ENCODE measurements at regions not wholly inside any gene's neighbourhood (a gene's known extent, or its start where the extent isn't known, plus 50 kb on each side); places are given as distances from the start of the nearest gene placed in this dataset.

DNA sequence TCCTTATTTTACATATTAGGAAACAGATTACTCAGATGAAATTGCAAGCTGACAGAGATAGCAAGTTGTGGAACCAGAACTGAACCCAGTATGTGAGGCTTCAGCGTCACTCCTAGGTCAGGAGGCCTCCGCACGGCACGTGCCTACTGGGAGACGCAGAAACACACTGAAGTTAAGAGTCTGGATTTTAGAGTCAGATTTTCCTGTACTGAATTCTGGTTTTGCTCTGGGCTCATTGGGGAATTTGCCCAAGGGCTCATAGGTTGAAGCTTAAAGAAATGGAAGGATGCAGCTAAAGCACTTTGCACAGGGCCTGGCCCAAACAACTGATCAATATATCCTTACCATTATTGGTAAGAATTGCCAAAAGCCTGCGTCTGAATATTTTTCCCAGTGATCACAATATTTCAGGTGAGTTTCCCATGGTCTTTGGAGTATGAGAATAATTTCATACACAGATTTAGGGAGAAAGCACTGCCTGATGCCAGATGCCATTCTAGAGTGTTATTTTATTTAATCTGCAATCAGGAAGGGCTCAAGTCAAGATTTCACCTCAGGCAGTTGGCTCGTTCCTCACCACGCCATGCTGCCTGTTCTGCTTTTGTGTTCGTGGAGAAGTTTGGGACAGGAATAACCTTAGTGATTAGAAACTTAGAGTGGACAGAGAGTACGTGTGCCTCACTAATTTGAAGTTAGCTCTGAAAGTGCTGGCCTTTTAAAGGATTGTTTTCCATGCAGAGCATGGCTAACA lies 331.9 kb downstream of the MYCN start:
- no peak for DNase-seq (ENCODE audit: low read depth)
- no peak overlapping the region for H3K4me3 ChIP-seq (ENCODE audit: low read depth, low read length)
- TF ChIP-seq, protein P1, sequence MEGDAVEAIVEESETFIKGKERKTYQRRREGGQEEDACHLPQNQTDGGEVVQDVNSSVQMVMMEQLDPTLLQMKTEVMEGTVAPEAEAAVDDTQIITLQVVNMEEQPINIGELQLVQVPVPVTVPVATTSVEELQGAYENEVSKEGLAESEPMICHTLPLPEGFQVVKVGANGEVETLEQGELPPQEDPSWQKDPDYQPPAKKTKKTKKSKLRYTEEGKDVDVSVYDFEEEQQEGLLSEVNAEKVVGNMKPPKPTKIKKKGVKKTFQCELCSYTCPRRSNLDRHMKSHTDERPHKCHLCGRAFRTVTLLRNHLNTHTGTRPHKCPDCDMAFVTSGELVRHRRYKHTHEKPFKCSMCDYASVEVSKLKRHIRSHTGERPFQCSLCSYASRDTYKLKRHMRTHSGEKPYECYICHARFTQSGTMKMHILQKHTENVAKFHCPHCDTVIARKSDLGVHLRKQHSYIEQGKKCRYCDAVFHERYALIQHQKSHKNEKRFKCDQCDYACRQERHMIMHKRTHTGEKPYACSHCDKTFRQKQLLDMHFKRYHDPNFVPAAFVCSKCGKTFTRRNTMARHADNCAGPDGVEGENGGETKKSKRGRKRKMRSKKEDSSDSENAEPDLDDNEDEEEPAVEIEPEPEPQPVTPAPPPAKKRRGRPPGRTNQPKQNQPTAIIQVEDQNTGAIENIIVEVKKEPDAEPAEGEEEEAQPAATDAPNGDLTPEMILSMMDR (IDR thresholded peaks at IDR 0.05; ENCODE audit: insufficient read depth, low read depth, low read length): no peak

DNA sequence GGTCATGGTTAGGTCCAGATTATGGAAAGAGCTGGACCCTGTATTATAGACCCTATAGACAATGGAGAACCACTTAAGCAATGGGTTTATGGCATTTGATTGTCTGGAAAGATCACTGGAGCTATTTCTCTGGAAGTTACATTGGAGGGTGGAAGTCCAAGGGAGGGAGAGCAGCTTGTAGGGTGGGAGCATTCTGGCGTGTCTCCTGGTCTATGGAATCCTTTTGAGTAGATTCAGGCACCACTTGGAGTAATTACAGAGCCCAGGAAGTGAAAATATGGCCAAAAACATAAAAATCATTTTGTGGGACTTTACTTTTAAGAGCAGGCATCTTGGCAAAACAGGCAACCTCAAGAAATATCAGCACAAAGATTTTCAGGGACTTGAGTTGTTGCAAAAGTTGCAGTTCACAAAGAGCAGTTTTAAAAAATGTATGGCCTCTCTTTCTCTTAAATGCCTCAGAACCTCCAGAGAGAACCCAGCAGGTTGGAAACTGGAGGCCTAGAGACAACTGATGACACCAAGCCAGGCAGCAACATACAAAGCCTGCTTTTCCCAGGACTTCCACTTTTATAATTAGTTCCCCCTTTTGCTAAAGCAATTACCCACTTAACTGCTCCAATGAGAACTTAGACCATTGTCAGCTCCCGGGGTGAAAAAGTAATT lies 331.0 kb downstream of the MYCN start:
- no peak for DNase-seq (ENCODE audit: low read depth)
- TF ChIP-seq, protein P1 (IDR thresholded peaks at IDR 0.05; ENCODE audit: insufficient read depth, low read depth, low read length): no peak
- H3K4me3 ChIP-seq (ENCODE audit: low read depth, low read length): no peak overlapping the region

DNA sequence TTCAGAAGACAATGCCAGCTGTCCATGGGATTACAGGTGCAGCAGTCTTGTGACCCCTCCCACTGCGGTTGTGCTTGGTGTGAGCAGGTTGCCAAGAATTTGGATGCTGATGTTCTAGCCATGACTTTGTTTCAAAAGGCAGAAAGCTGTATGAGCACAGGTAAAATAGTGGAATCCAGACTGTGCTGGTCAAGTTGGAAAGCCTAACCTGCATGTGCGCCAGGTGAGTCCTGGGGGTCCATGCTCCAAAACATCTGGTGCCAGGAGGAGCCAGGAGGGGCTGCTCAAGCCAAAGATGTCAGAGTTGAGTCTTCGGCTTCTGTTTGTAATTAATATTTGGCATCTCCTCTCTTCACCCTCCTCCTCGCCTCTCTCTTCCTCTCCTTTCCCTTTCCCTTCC lies 330.1 kb downstream of the MYCN start:
- no peak for DNase-seq (ENCODE audit: low read depth)
- no peak overlapping the region for H3K4me3 ChIP-seq (ENCODE audit: low read depth, low read length)
- TF ChIP-seq, protein P1 (IDR thresholded peaks at IDR 0.05; ENCODE audit: insufficient read depth, low read depth, low read length): no peak

DNA sequence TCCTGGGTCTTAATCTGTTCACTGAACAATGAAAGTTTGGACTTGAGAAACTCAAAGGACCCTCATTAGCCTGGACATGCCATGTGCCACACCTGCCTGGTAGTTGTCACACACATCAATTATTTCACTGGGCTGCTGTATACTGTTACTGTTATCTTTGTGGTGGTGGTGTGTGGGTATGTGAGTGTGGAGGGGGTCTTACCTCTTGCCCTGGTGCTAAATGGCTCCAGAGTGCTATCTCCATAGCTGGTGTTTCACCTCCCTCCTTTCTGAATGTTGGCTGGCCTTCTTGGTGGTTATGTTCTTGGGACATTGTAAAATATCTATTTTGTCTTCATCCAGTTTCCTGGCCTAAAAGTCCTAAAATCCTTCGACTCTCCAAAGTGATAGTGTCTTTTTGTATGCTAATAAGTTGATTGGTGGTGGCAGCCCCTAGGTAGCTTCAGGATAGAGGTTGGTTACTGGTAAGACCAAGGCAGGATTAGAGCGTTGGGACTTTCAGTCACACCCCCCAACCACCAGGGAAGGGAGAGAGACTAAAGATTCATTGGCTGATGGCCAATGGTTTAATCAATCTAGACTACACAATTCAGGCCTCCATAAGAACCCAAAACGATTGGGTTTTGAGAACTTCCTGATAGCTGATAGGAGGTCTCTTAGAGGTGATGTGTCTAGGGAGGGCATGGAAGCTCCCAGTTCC lies 328.1 kb downstream of the MYCN start:
- TF ChIP-seq, protein P1 (IDR thresholded peaks at IDR 0.05; ENCODE audit: insufficient read depth, low read depth, low read length): no peak
- no peak for DNase-seq (ENCODE audit: low read depth)
- H3K4me3 ChIP-seq (ENCODE audit: low read depth, low read length): no peak overlapping the region

DNA sequence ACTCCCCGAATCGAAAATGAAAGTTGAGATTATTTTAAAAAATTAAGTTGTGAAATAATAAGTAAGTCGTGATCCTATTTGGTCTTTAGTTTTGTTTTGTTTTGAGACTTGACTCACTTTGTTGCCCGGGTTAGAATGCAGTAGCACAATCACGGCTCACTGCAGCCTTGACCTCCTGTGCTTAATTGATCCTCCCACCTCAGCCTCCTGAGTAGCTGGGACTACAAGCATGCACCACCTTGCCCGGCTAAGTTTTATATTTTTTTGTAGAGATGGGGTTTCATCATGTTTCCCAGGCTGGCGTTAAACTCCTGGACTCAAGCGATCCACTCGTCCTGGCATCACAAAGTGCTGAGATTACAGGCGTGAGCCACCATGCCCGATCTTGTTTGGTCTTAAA lies 326.2 kb downstream of the MYCN start:
- DNase-seq (ENCODE audit: low read depth): no peak
- TF ChIP-seq, protein P1 (IDR thresholded peaks at IDR 0.05; ENCODE audit: insufficient read depth, low read depth, low read length): no peak
- H3K4me3 ChIP-seq (ENCODE audit: low read depth, low read length): no peak overlapping the region

DNA sequence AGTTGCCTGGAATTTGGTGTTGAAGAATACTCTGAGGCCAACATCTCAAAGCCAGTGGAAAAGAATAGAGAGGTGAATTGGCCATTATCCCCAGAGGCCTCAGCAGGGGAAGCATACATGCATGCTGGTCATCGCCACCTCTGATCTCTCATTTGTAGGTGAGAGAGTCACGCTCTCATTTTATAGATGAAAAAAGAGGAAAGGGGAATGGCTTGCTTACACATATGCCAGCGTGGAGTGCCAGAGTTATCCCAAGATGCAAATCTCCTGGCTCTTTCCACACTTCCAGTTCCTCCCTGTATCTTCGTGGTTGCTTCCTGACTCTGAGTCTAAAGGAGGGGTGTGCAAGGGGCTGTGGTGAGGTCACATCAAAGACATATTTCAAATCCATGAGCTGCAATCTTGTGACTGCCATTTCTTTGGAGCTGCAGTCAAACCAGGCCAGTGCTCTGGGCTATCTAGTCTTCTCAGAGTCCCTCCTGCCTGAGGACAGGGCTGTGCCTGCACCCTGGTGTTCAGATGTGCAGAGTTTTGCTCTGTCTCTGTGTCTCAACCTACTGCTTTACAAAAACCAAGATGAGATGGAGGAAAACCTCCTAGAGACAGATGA lies 324.7 kb downstream of the MYCN start:
- DNase-seq (ENCODE audit: low read depth): no peak
- TF ChIP-seq, protein P1 (IDR thresholded peaks at IDR 0.05; ENCODE audit: insufficient read depth, low read depth, low read length): no peak
- no peak overlapping the region for H3K4me3 ChIP-seq (ENCODE audit: low read depth, low read length)
